PC-9 (cell line): ENCODE measurements at regions not wholly inside any gene's neighbourhood (a gene's known extent, or its start where the extent isn't known, plus 50 kb on each side); places are given as distances from the start of the nearest gene placed in this dataset.

Experiments
- BruUV-seq: library from RNA; stranded (reverse); fragments of 400-500 nt; replicated peaks from 2 replicates; lab custom pipeline; 2021; lab: Mats Ljungman, UMichigan
- CTCF ChIA-PET: fragments of 300-600 bp; sonication (Branson Sonifier 250); formaldehyde crosslinking; loops from one replicate; lab custom pipeline; 2022; ENCODE audit warnings: antibody characterized with exemption; lab: Charles Lee
- POLR2A ChIA-PET: fragments of 300-600 bp; sonication (Branson Sonifier 250); formaldehyde crosslinking; loops from one replicate; lab custom pipeline; 2022; ENCODE audit warnings: antibody characterized with exemption; ENCODE audit not compliant: unreplicated experiment; lab: Charles Lee
- DNase-seq, 2 experiments: peaks; one replicate each; pipeline versions ENCODE4 v3.0.0 to v3.0.0-alpha.2; 2015 to 2022; ENCODE audit warnings: mixed read lengths in 1 of 2
- H2AFZ ChIP-seq: fragments of 200-600 bp; sonication (generic); 2 replicates; pipeline ENCODE4 v1.8.1; 2017; ENCODE audit warnings: antibody characterized with exemption
- H3F3A ChIP-seq: fragments of 200-600 bp; sonication (generic); 2 replicates; pipeline ENCODE4 v1.8.1; 2017; ENCODE audit warnings: antibody characterized with exemption, mild to moderate bottlenecking, low read depth; ENCODE audit not compliant: insufficient read depth
- H3K27ac ChIP-seq: fragments of 200-600 bp; sonication (generic); 2 replicates; pipeline ENCODE4 v1.6.1; 2016; ENCODE audit warnings: mixed run types
- H3K27me3 ChIP-seq: fragments of 200-600 bp; sonication (generic); 2 replicates; pipeline ENCODE4 v1.6.1; 2016; ENCODE audit warnings: low read depth, mixed run types; ENCODE audit not compliant: insufficient read depth
- H3K36me3 ChIP-seq: fragments of 200-600 bp; sonication (generic); 2 replicates; pipeline ENCODE4 v1.6.1; 2016; ENCODE audit warnings: low read depth, mixed run types
- H3K4me1 ChIP-seq: fragments of 200-600 bp; sonication (generic); replicated peaks from 2 replicates; pipeline ENCODE4 v1.6.1; 2016; ENCODE audit warnings: mixed run types; ENCODE audit not compliant: insufficient read depth
- H3K4me2 ChIP-seq: fragments of 200-600 bp; sonication (generic); 2 replicates; pipeline ENCODE4 v1.6.1; 2017; ENCODE audit warnings: mixed run types
- H3K4me3 ChIP-seq: fragments of 200-600 bp; sonication (generic); 2 replicates; pipeline ENCODE4 v1.6.1; 2016; ENCODE audit warnings: mixed run types
- H3K79me2 ChIP-seq: fragments of 200-600 bp; sonication (generic); 2 replicates; pipeline ENCODE4 v1.6.1; 2017; ENCODE audit warnings: low read depth, mixed run types
- H3K9me2 ChIP-seq: fragments of 200-600 bp; sonication (generic); 2 replicates; pipeline ENCODE4 v1.8.1; 2017; ENCODE audit warnings: mild to moderate bottlenecking; ENCODE audit not compliant: insufficient read depth
- H3K9me3 ChIP-seq: fragments of 200-600 bp; sonication (generic); 2 replicates; pipeline ENCODE4 v1.8.1; 2016; ENCODE audit warnings: low read depth; ENCODE audit not compliant: insufficient read depth
- H4K20me1 ChIP-seq: fragments of 200-600 bp; sonication (generic); 2 replicates; pipeline ENCODE4 v1.8.1; 2017; ENCODE audit not compliant: insufficient read depth
- EZH2 ChIP-seq: fragments of 200-600 bp; sonication (generic); IDR thresholded peaks from 2 replicates; pipeline ENCODE4 v1.8.0; 2017; ENCODE audit warnings: antibody characterized with exemption, low read depth
- intact Hi-C: fragments of 100-400 bp; cut with micrococcal nuclease; formaldehyde crosslinking; loops from one replicate; pipeline ENCODE4 v1.10.0; 2022; ENCODE audit not compliant: unreplicated experiment
- TF ChIP-seq, protein P1 (sequence below): fragments of 200-600 bp; sonication (generic); conservative IDR thresholded peaks from 2 replicates; pipeline ENCODE4 v1.6.1; 2017; ENCODE audit warnings: mixed run types, antibody characterized with exemption, mild to moderate bottlenecking, moderate library complexity

- H3K27ac ChIP-seq: no peak overlapping the region
- H3K36me3 ChIP-seq: no peaks in the 10 kb centered on the region
- CTCF ChIA-PET: interaction anchor here (0.6 kb wide), 1 partner anchor 1655 kb away, joined by 3 read pairs; no protein-coding TSS in a partner anchor
- H3K9me3 ChIP-seq: peaks cover 5% of the 10 kb centered on the region; the same call in 1 of the 2 replicates
- intact Hi-C loops: no loop called here
- peaks cover 22% of the 10 kb centered on the region for H3F3A ChIP-seq
- H3K79me2 ChIP-seq: no peaks in the 10 kb centered on the region
- H3K4me1 ChIP-seq: peaks cover 21% of the 10 kb centered on the region
- BruUV-seq: no TSS peak
- TF ChIP-seq EZH2: no peak
- TF ChIP-seq, protein P1, sequence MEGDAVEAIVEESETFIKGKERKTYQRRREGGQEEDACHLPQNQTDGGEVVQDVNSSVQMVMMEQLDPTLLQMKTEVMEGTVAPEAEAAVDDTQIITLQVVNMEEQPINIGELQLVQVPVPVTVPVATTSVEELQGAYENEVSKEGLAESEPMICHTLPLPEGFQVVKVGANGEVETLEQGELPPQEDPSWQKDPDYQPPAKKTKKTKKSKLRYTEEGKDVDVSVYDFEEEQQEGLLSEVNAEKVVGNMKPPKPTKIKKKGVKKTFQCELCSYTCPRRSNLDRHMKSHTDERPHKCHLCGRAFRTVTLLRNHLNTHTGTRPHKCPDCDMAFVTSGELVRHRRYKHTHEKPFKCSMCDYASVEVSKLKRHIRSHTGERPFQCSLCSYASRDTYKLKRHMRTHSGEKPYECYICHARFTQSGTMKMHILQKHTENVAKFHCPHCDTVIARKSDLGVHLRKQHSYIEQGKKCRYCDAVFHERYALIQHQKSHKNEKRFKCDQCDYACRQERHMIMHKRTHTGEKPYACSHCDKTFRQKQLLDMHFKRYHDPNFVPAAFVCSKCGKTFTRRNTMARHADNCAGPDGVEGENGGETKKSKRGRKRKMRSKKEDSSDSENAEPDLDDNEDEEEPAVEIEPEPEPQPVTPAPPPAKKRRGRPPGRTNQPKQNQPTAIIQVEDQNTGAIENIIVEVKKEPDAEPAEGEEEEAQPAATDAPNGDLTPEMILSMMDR: no peak
- H3K9me2 ChIP-seq: no peaks in the 10 kb centered on the region
- H4K20me1 ChIP-seq: no peaks in the 10 kb centered on the region
- H2AFZ ChIP-seq: no peak overlapping the region
- H3K27me3 ChIP-seq: no peaks in the 10 kb centered on the region
- H3K4me2 ChIP-seq: no peak overlapping the region
- POLR2A ChIA-PET: no interaction called here
- DNase-seq: no peak
- H3K4me3 ChIP-seq: no peak overlapping the region
These were observed 136.0 kb downstream of the INSIG2 start for GRCh38 chr2:118223992-118224894.

- Histone ChIP-seq H3K79me2 (no peaks in the 10 kb centered on the region), H4K20me1 (no peaks in the 10 kb centered on the region), H3K4me2 (no peak overlapping the region), H2AFZ (no peak overlapping the region), H3F3A (peaks cover 19% of the 10 kb centered on the region), H3K9me3 (peaks cover 5% of the 10 kb centered on the region; the same call in 1 of the 2 replicates), H3K27ac (no peak overlapping the region), H3K4me3 (no peak overlapping the region), H3K27me3 (no peaks in the 10 kb centered on the region), H3K36me3 (no peaks in the 10 kb centered on the region), H3K4me1 (peaks cover 17% of the 10 kb centered on the region), H3K9me2 (no peaks in the 10 kb centered on the region)
- intact Hi-C loops: no loop called here
- no TSS peak for BruUV-seq
- ChIA-PET CTCF (interaction anchor here (0.6 kb wide), 1 partner anchor 1656 kb away, joined by 3 read pairs; no protein-coding TSS in a partner anchor), POLR2A (no interaction called here)
- TF ChIP-seq, protein P1: no peak
- no peak for TF ChIP-seq EZH2
- no peak for DNase-seq
These were observed 135.3 kb downstream of the INSIG2 start for GRCh38 chr2:118223511-118223991.

DNA sequence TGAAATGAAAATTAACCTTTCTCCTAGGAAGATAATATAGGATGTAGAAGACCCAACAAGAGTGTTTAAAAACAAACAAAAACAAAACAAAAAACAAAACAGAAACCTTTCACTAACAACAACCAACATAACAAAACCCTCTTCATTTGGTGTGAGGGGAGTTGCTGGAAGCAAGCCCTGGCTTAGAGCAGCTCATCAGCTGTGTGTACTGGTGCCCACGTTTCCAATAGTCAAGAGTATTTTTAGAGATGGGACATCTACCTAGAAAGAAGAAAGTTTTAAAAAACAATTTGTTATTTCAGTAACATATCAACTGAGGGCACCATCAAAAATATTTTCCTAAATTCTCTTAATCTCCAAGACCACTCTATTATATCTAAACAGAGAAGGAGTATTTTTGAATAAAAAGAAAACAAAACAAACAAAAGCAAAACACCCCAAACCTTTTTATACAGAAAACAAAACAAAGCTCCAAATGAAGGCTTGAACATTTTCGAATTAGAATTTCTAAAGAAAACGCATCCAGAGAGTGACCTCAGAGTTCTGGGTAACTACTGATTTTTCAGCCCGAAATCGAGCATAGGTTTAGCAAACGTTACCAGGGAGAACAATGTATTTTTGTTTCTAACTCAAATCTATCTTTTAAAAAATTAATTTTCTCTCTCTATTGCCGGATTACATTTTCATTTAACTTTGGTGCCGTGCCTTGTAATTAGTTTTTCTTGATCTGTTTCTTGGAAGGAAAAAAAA, 134.6 kb downstream of the INSIG2 start:
- TF ChIP-seq, protein P1: no peak
- no peak for TF ChIP-seq EZH2
- intact Hi-C loops: loop anchor here (1.0 kb wide), 3 partner anchors 46 to 632 kb away; no protein-coding TSS in a partner anchor
- no peak overlapping the region for H3K4me2 ChIP-seq
- no TSS peak for BruUV-seq
- no peak overlapping the region for H3K27ac ChIP-seq
- ChIA-PET POLR2A (interaction anchor here (0.6 kb wide), 1 partner anchor 10 kb away, joined by 5 read pairs; no protein-coding TSS in a partner anchor), CTCF (no interaction called here)
- H3K27me3 ChIP-seq: no peaks in the 10 kb centered on the region
- H4K20me1 ChIP-seq: no peaks in the 10 kb centered on the region
- peaks cover 12% of the 10 kb centered on the region for H3F3A ChIP-seq
- peak overlapping the region; percentile 18; the same call in 1 of the 2 replicates for H2AFZ ChIP-seq
- H3K9me3 ChIP-seq: peaks cover 5% of the 10 kb centered on the region; the same call in 1 of the 2 replicates
- H3K9me2 ChIP-seq: no peaks in the 10 kb centered on the region
- peaks cover 10% of the 10 kb centered on the region for H3K4me1 ChIP-seq
- DNase-seq: no peak
- H3K36me3 ChIP-seq: no peaks in the 10 kb centered on the region
- no peaks in the 10 kb centered on the region for H3K79me2 ChIP-seq
- H3K4me3 ChIP-seq: no peak overlapping the region
